NCI-H526 treated with DMSO at 0.1 percent for 48 hours (cell line): ENCODE measurements at regions not wholly inside any gene's neighbourhood (a gene's known extent, or its start where the extent isn't known, plus 50 kb on each side); places are given as distances from the start of the nearest gene placed in this dataset.
"Not testable (repeated sequence)": the region's sequence is repeated elsewhere in the genome, so short reads cannot be mapped to it uniquely, and the experiment has no call there.

ENCODE experiments used
- DNase-seq: peaks from one replicate; lab custom pipeline; 2025; lab: John Stamatoyannopoulos, UW

DNA sequence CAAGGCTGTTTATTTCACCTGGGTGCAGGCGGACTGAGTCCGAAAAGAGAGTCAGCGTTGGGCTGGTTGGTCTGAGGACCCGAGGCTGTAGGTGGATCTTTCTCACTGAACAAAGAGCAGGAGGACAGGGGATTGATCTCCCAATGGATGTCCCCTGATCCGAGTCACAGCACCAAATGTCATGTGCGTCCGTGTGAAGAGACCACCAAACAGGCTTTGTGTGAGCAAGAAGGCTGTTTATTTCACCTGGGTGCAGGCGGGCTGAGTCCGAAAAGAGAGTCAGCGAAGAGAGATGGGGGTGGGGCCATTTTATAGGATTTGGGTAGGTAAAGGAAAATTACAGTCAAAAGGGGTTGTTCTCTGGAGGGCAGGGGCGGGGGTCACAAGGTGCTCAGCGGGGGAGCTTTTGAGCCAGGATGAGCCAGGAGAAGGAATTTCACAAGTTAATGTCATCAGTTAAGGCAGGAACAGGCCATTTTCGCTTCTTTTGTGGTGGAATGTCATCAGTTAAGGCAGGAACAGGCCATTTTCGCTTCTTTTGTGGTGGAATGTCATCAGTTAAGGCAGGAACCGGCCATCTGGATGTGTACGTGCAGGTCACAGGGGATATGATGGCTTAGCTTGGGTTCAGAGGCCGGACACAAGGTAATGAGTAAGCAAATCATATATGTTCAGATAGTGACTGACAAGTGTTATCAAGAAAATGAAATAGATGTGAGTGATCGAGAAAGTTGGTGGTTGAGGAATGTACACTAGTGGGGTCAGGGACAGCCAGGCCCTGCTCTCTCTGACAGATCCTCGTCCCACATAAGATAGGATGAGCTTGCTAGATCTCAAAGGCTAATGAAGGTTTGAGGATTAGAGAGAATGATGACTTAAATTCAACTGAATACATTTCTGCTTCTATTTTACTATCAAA, 760.0 kb downstream of the KCNT2 start:
- not testable (repeated sequence) for DNase-seq

DNA sequence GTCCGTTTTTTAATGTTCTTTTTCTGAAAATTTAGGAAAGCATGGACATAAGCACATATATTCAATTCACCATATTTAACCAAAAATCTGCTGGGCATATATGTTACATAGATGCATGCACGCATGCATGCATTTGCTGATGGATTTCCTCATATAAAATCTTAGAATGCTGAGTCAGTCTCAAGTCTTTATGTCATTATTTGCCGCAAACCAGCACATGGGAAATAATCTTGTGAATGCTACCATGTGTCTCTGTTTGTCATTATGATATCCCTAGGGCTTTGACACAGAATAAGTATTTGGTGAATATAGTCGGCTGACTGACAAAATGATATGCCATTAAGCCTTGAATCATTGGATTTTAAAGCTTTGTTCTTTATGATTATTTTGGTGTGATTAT, 776.5 kb downstream of the KCNT2 start:
- DNase-seq = no peak

DNA sequence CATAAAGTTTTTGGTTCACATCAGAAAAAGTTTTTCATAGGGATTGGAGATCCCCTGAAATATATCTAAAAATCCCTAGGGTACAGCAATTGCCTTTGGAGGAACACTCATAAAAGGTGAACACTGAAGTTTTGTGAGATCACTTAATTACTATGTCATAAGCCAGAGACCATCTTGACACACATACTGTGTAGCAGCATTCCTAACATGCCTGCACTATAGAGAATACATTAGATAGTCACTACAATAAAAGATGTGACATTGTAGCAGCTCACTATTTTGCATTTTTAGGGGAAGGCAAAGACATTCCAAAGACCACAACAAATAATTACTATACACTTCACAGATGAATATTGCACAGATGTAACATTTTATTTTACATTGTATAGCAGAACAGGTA, 779.9 kb downstream of the KCNT2 start:
- DNase-seq = no peak

DNA sequence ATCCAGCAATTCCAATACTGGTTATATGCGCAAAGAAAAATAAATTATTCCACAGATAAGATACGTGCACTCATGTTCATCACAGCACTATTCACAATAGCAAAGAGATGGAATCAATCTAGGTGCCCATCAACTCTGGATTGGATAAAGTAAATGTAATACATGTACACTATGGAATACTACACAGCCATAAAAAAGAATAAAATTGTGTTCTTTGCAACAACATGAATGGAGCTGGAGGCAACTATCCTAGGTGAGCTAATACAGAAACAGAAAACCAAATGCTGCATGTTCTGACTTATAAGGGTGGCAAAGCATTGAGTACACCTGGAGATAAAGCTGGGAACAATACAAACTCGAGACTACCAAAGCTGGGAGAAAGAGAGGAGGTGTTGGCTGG, 787.3 kb downstream of the KCNT2 start:
- DNase-seq = no peak

DNA sequence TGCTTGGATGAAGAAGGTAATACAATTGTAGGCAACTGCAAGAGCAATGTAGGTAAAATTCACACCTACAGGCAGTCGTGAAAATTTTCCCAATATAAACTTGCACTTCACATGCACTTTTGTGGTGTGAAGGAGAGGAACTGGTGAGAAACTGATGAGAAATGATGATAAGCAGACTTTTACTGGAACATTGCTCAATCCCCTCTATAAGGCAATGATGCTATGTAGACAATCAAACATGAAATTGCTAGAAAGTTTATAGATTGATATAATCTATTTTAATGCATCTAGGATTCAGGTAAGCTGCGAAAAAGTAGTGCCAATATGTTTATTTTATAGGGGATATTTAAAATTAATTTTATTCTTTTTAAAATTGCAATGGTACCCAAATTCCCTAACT, 802.2 kb downstream of the KCNT2 start:
- no peak for DNase-seq

- no peak for DNase-seq
Observed at GRCh38 chr1:195804547-195804946, 803.7 kb downstream of the KCNT2 start.

DNA sequence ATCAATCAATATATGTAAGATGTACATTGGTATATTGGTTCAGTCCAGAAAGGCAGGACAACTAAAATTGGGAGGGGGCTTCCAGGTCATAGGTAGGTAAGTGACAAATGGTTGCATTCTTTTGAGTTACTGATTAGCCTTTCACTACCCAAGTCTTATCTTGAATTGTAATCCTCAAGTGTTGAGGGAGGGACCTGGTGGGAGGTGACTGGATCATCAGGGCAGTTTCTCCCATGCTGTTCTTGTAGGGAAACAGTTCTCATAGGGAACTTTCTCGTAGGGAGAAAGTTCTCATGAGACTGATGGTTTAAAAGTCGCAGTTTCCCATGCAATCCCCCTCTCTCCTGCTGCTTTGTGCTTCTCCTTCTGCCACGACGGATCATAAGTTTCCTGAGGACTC, 809.2 kb downstream of the KCNT2 start:
- DNase-seq = no peak

DNA sequence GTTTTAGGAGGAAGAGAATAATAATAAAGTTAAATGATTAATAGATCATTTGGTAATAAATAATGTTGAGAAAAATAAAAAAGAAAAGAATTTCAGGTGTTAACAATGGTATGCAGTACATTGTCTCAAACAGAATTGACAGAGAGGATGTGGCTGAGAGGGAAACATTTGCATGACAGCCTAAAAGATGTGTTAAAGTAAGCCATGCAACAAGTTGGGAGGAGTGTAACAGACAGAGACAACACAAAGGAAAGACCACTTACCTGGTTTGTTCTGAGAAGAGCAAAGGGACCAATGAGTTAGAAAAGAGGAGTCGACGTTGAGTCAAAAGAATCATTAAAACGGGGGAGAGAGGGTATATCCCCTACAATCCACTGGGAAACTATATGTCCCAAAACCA, 814.0 kb downstream of the KCNT2 start:
- no peak for DNase-seq

DNA sequence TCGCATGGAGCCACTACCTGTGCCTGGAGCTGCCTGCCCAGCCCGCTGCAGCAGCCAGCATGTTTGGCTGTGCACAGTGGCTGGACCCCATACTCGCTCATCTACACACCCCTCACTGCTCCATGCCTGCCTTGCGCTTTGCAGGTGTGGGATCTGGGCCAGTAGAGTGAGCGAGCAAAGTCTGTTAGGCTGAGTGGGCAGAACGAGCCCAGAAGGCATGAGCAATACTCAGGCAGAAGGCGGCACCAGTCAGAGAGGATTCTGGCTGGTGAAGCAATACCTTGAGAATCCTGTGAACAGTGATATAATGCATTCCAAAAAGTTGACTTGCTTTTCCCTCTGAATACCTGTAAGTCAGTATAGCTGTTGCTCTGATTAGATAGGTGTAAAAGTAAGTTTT, 816.4 kb downstream of the KCNT2 start:
- DNase-seq = no peak

DNA sequence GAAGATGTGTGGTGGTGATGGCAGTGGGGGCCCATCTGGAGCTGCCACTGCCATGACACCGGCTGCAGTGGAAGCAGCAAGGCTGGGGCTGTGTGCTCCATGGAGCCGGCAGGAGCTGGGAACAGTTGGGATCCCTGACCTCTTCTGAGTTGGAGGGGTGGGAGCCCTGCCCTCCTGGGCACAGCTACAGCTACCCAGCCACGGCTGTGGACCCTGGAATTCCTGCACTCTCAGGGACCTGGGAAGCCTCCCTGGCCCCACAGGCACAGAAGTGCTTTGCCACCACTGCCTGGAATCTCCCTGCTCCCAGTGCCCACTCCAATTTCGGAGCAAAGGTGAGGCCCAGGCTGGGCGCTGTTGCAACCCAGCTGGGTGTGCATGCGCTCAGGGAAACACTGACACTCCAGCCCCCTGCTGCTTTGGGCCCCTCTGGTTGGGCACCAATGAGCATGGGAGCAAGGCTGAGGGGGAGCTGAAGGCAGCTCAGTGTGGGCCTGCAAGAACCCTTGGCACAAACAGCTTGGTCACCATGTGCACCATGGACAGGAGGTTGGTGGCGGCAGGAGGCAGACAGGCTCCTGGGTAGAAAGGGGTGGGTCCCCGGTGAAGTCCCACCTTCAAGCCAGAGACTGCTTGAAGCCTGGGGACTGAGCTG, 817.6 kb downstream of the KCNT2 start:
- DNase-seq = no peak

DNA sequence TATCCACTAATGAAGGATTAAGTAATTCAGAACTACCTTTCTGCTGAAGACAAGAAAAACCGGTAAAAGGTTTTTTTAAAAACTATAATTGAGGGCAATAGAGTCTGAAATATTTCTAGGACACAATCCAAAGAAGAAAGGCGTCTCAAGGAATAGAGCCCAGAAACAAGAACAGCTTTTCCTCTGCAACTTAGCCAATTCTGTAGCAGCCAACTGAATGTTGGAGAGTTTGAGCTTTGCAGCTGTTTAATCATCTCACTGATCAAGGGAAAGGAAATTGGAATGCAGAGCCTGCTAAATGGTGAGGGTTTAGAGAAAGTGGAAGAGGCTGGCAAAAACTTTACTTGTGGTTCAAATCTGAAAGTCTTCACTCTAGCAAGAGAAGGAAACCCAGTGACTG, 818.9 kb downstream of the KCNT2 start:
- no peak for DNase-seq

DNA sequence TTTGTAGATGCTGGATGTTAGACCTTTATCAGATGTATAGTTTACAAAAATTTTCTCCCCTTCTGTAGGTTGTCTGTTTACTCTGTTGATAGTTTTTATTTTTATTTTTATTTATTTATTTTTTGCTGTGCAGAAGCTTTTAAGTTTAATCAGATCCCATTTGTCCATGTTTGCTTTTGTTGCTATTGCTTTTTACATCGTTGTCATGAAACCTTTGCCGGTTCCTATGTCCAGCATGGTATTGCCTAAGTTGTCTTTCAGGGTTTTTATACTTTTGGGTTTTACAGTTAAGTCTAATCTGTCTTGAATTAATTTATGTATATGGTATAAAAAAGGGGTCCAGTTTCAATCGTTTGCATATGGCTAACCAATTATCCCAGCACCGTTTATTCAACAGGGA, 819.5 kb downstream of the KCNT2 start:
- DNase-seq = no peak

- DNase-seq = no peak
Observed at GRCh38 chr1:195785830-195786229, 822.4 kb downstream of the KCNT2 start.

DNA sequence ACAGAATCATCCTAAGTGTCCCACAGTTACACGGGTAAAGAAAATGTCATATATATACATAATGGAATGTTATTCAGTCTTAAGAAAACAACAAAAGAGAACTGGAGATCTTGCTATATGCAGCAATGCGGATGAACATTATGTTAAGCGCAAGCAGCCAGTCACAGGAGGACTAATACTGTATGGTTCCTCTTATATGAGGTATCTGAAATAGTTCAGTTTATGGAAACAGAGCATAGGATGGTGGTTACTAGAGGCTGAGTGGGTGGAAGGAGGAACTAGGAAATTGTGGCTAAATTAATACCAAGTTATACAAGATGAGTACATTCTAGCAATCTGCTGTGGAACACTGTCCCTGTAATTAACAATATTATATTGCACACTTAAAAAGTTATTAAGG, 834.3 kb downstream of the KCNT2 start:
- DNase-seq = no peak

DNA sequence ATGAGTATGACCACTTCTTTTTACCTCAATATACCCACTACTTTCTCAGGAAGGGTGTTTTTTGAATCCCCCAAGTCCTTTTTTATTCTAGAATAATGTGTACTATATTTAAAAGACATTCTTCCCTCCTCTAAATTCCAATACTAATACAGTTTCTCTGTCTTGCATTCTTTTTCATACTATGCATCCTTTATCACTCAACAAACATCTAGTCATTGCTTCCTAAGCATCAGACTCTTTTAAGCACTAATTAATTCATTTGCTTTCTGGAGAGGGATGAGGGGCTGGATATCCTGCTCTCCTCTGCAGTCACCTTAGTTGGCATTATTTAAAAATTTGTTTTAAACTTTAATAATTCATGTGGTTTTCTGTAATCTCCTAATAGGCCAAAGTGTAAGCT, 838.8 kb downstream of the KCNT2 start:
- DNase-seq = no peak

GRCh38 chr1:195768936-195769335, 839.3 kb downstream of the KCNT2 start:
- DNase-seq = no peak

GRCh38 chr1:195768377-195768776, 839.9 kb downstream of the KCNT2 start:
- no peak for DNase-seq

DNA sequence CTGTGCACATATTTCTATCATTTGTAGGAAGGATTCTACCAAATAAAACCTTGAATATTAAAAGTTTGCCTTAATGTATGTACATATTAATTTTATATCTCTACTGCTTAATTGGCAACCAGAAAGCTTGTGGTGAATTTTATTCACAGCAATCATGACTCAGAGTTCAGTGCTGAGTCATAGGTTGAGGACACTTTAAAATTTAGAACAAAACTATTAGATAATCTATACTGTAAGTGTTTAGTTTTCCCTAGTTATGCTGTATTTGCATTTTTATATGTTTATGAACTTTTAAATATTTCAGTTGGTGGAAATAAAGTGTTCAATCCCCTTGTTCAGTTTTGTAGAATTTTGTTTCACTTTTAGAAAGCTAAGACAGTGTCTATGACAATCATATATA, 841.5 kb downstream of the KCNT2 start:
- DNase-seq = no peak

DNA sequence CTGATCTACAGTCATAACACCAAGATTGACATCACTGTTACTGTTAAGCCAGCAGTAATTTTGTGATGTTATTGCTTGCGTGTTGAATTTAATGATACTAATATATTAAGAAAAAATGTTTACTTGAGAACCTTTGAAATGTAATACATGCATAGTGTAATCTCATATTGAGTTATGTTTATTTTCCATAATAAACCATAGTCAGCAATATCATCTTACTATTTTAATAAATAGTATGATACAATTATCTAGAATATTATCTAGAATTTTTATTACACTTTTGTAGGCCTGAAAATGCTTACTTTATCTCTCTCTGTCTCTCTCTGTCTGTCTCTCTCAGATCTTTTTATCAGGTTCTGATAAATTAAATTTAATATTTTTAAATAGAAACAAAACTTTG, 843.1 kb downstream of the KCNT2 start:
- no peak for DNase-seq

DNA sequence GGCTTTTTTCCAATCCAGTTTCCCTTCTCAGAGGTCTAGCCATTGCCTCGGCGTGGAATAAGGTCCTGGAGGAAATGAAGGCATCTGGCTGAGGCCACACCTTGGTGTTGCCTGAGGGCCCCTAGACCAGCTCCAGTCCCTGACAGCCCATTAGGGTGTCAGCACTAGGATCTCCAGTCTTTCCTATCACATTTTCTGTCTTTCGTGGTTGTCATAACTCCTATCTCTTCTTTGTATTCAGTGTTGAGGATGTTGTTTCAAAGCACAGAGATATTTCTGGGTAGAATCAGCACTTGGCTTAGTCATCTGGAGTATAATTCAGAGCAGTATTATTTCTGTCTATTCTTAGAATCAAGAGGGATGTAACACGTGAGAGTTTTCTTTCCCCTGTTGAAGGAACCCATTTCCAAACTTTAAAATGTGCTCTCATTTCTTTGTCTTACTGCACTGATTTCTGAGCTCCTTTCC, 844.3 kb downstream of the KCNT2 start:
- no peak for DNase-seq

DNA sequence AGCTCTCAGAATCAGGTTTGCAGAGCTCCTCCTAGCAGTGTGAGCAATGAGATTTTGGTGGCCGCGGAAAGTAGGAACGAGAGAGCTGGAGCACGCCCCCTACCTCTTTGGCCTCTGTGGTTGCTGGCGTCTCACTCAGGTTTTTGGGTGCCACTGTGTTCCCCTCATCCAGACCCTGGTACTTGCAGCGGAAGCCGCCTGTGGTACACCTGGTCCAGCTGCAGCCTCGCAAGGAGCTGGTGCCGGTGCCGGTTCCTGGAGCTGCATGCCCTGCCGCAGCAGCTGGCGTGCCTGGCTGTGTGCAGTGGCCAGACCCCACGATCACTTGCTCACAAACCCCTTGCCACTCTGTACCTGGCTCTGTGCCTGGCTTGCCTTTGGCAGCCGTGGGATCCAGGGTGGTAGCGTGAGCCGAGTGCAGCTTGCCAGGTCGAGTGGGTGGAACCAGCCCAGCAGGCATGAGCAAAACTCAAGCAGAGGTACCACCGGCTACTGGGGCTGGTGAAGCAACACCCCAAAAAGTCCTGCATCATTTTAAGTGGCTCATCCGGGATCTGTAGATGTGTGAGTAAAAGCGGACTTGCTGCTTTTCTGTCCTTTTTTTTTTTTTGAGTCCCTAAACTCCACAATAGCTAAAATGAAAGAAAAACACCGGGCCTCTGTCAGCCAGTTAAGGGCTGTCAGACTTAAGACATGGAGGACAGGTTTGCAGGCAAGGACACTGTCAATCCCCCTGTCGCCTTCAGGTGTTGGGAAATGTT, 844.9 kb downstream of the KCNT2 start:
- no peak for DNase-seq

DNA sequence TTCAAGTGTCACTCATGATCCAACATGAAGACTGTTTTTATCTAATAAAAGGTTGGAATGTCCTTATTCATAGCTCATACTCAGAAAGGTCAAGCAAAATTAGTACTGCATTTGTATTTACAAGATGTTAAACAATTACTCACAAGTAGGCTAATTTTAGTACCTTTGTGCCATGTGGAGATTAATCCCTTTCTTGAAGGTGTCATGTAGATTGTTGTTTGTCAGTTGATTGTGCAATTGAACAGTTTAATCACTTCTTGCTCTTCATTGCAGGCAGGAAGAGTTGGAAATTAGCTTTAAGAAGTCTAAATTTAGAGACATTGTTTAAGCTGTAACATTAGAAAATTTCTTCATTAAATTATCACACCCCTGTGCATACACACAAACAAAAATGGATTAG, 847.1 kb downstream of the KCNT2 start:
- DNase-seq = no peak

- no peak for DNase-seq
Observed at GRCh38 chr1:195756109-195756508, 852.1 kb downstream of the KCNT2 start.
